NCI-H1105 treated with DMSO at 0.1 percent for 48 hours (cell line): ENCODE measurements at regions not wholly inside any gene's neighbourhood (a gene's known extent, or its start where the extent isn't known, plus 50 kb on each side); places are given as distances from the start of the nearest gene placed in this dataset.

Experiments used
- DNase-seq: peaks from one replicate; lab custom pipeline; 2025; lab: John Stamatoyannopoulos, UW

DNA sequence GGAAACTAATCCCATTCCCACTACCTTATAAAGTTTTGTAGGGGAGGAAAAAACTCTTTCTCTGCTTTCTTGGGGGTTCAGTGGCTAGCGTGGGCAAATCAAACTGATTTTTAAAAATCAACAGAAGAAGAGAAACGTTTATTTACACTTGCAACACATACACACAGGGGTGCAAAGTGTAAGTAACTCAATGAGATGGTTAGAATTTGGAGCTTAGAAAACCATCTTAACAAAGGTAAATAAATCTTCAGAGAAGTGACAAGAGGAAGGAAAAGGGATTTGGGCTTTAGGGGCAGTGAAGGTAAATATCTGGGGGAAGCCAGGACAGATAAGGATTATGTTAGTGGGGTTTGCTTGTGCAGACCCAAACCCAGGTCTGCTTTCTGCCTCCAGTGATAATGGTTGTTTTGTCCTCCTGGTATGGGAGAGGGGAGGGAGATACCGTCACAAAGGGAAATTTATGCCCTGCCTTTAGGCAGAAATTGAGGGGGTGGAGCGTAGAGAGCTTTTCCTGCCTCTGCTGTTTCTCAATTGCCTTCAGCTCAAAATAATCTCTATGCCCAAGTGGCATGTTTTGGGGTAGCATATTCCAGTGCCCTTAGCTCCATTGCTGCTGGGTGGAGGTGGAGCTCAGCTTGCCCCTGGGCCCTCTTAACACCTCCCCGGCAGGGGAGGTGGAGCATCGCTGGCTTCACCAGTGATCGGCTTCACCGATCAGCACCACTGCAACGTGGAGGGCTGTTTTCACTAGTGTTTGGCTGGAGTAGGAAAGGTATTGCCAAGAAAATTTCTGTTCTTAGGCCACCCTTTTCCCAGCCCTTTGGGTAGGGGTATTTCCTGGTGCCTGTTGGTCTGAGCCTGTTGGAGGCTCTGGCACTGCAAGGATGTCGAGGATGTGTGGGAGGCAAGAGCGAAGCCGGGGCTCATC, 92.2 kb downstream of the TEX51 start:
- no peak for DNase-seq

DNA sequence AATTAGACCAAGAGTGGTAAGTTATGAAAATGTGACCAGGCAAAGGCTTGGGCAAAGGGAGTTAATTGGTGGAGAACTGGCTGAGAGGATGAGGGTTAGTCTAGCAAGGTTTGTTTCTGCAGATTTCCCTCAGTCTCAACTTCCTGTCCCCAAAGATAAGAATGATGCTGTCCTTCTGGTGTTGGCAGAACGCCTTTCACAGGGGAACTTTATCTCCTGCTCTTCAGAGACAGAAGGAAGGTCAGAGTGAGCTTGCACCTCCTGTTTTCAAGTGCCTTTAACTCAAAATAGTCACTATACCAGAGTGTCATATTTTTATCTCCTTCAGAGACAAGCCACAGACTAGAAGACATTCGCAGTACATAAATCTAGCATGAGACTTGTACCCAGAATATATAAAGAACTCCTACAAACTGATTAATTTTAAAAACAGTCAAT, 95.7 kb downstream of the TEX51 start:
- DNase-seq: no peak

DNA sequence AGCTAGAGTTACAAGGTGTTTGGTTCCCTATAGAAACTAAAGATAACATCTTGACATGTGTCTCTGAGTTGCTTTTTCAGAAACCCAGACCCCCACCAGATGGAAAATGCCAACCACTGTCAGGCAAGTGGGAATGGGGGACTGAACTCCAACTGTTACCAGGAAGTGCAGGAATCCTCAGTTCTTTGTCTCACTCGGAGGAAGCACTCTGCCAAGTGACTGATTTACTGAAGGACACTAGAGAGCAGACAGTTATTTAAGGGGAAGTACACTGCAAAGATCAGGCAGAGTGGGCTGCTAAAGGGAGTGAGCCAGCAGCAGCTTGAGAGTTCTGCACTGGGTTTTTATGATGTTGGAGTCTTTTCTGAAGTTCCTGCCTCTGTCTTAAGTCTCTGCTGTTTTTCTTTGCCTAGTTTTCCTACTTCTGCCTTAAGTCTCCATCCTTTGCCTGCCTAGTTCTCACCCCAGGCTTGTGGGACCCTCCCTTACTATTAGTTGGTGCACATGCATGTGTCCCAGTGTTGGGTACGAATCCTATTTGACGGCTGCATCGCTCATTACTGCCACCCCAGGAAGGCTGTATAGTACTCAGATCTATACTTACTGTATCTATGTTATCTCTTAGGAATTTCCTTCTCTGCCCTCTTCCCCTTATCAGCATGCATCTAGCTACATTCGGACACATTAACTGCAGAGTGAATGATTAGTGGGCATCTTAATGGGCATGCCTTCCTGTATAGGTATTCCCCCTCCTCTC, 97.1 kb downstream of the TEX51 start:
- no peak for DNase-seq

DNA sequence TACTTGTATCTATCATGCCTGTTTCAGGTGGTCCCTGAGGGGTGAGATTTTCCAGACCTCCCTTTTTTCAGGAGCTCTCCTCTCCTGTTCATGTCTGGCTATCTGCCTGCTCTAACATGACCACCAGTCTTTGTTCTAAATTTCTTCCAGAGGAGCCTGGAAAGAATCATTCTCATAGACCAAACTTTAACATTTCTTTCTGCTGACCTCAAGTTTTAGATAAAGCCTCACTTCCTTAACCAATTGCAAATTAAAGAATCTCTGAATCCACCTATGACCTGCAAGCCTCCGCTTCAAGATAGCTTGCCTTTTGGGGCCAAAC, 97.6 kb downstream of the TEX51 start:
- DNase-seq: no peak
